SK-N-SH (cell line): ENCODE measurements at regions not wholly inside any gene's neighbourhood (a gene's known extent, or its start where the extent isn't known, plus 50 kb on each side); places are given as distances from the start of the nearest gene placed in this dataset.

ENCODE experiments used
- CTCF ChIA-PET: fragments of 300-600, 350-600 bp; formaldehyde crosslinking; extraction: SDS; loops from one replicate; lab custom pipeline; 2021; lab: Yijun Ruan, JAX
- POLR2A ChIA-PET: fragments of 350-600 bp; sonication (Branson Sonifier 250); formaldehyde crosslinking; extraction: SDS; loops from one replicate; lab custom pipeline; 2020; ENCODE audit warnings: antibody characterized with exemption, inconsistent platforms; lab: Yijun Ruan, JAX
- DNase-seq: peaks from one replicate; pipeline ENCODE4 v3.0.0; 2012
- H2AFZ ChIP-seq: fragments of 200-600 bp; sonication (generic); 2 replicates; pipeline ENCODE4 v1.8.1; 2016; ENCODE audit warnings: antibody characterized with exemption, mild to moderate bottlenecking, low read depth
- H3F3A ChIP-seq: fragments of 200-600 bp; sonication (generic); replicated peaks from 2 replicates; pipeline ENCODE3; 2016; ENCODE audit warnings: antibody characterized with exemption, mild to moderate bottlenecking; ENCODE audit not compliant: insufficient read depth
- H3K27ac ChIP-seq, 2 experiments: fragments of 200-500 bp in 1 of 2; fragments of 200-600 bp in 1 of 2; sonication (Bioruptor generic) in 1 of 2; sonication (generic), shearing (Covaris generic) in 1 of 2; 2 replicates each; pipeline versions ENCODE4 v1.5.1 to v1.6.1; 2014 to 2016; ENCODE audit warnings: low read depth in 2 of 2, inconsistent platforms in 1 of 2, low read length in 1 of 2, mild to moderate bottlenecking in 1 of 2, mixed read lengths in 1 of 2
- H3K27me3 ChIP-seq: fragments of 200-600 bp; sonication (generic), shearing (Covaris generic); 2 replicates; pipeline ENCODE4 v1.6.1; 2016; ENCODE audit warnings: mixed run types; ENCODE audit not compliant: insufficient read depth
- H3K36me3 ChIP-seq, 2 experiments: fragments of 200-500 bp in 1 of 2; fragments of 200-600 bp in 1 of 2; sonication (Bioruptor generic) in 1 of 2; sonication (generic) in 1 of 2; replicated peaks in 1 of 2; 2 replicates each; pipeline versions ENCODE3 to v1.5.1; 2014 to 2016; ENCODE audit warnings: low read length in 1 of 2, mild to moderate bottlenecking in 1 of 2; ENCODE audit not compliant: insufficient read depth in 2 of 2, control insufficient read depth in 1 of 2
- H3K4me1 ChIP-seq, 2 experiments: fragments of 200-500 bp in 1 of 2; fragments of 200-600 bp in 1 of 2; sonication (Bioruptor generic) in 1 of 2; sonication (generic), shearing (Covaris generic) in 1 of 2; 2 replicates each; pipeline versions ENCODE4 v1.5.1 to v1.6.1; 2014 to 2016; ENCODE audit warnings: low read depth in 1 of 2, low read length in 1 of 2, mixed run types in 1 of 2; ENCODE audit not compliant: insufficient read depth in 2 of 2, control insufficient read depth in 1 of 2
- H3K4me2 ChIP-seq: fragments of 200-600 bp; sonication (generic), shearing (Covaris generic); 2 replicates; pipeline ENCODE4 v1.6.1; 2017; ENCODE audit warnings: mixed run types
- H3K4me3 ChIP-seq, 2 experiments: fragments of 200-500 bp in 1 of 2; fragments of 200-600 bp in 1 of 2; sonication (Bioruptor generic) in 1 of 2; sonication (generic), shearing (Covaris generic) in 1 of 2; 2 replicates each; pipeline versions ENCODE4 v1.5.1 to v1.8.1; 2014 to 2016; ENCODE audit warnings: low read depth in 2 of 2, inconsistent platforms in 1 of 2, low read length in 1 of 2, mild to moderate bottlenecking in 1 of 2, mixed read lengths in 1 of 2, moderate library complexity in 1 of 2
- H3K79me2 ChIP-seq: fragments of 200-600 bp; sonication (generic); 2 replicates; pipeline ENCODE4 v1.8.1; 2017; ENCODE audit warnings: mild to moderate bottlenecking; ENCODE audit not compliant: insufficient read depth
- H3K9ac ChIP-seq: fragments of 200-600 bp; sonication (generic); 2 replicates; pipeline ENCODE4 v1.6.1; 2017; ENCODE audit warnings: mixed run types
- H3K9me2 ChIP-seq: fragments of 200-600 bp; sonication (generic); 2 replicates; pipeline ENCODE4 v1.6.1; 2017; ENCODE audit warnings: mixed run types
- H3K9me3 ChIP-seq: fragments of 200-600 bp; sonication (generic); 2 replicates; pipeline ENCODE4 v1.6.1; 2017; ENCODE audit warnings: mixed run types, mild to moderate bottlenecking, moderate library complexity
- H4K20me1 ChIP-seq: fragments of 200-600 bp; sonication (generic); 2 replicates; pipeline ENCODE4 v1.6.1; 2017; ENCODE audit warnings: mild to moderate bottlenecking, mixed run types; ENCODE audit not compliant: insufficient read depth
- CTCF ChIP-seq: fragments of 200-600 bp; sonication (generic); IDR thresholded peaks from 2 replicates; pipeline ENCODE4 v1.6.1; 2017; ENCODE audit warnings: antibody characterized with exemption, mild to moderate bottlenecking, moderate library complexity
- EP300 ChIP-seq, 2 experiments: IDR thresholded peaks; 2 replicates each; pipeline versions ENCODE4 v1.4.0 to v1.6.1; 2012; ENCODE audit warnings: borderline replicate concordance in 1 of 2, low read depth in 1 of 2, low read length in 1 of 2
- GABPA ChIP-seq: IDR thresholded peaks from 2 replicates; pipeline ENCODE4 v1.4.0; 2012; ENCODE audit warnings: low read depth, mild to moderate bottlenecking
- JUND ChIP-seq: IDR thresholded peaks from 2 replicates; pipeline ENCODE4 v1.4.0; 2012
- MAX ChIP-seq: IDR thresholded peaks from 2 replicates; pipeline ENCODE4 v1.4.0; 2012; ENCODE audit warnings: low read depth
- MEF2A ChIP-seq: IDR thresholded peaks from 2 replicates; pipeline ENCODE4 v1.4.0; 2012; ENCODE audit warnings: low read depth, borderline replicate concordance
- NRF1 ChIP-seq: IDR thresholded peaks from 2 replicates; pipeline ENCODE4 v1.6.1; 2012; ENCODE audit warnings: low read depth, mild to moderate bottlenecking, low read length
- PBX3 ChIP-seq: IDR thresholded peaks from 2 replicates; pipeline ENCODE4; 2012
- RCOR1 ChIP-seq: fragments of 150-350 bp; IDR thresholded peaks from 2 replicates; pipeline ENCODE4 v1.6.1; 2017; ENCODE audit warnings: antibody characterized with exemption, low read length
- REST ChIP-seq: IDR thresholded peaks from 2 replicates; pipeline ENCODE4 v1.6.1; 2012; ENCODE audit warnings: mild to moderate bottlenecking, low read depth, low read length, moderate library complexity
- RFX5 ChIP-seq: IDR thresholded peaks from 2 replicates; pipeline ENCODE4 v1.6.1; 2012; ENCODE audit warnings: mild to moderate bottlenecking, improper control_type of control experiment, low read length
- TCF12 ChIP-seq: IDR thresholded peaks from 2 replicates; pipeline ENCODE4 v1.4.0; 2012
- TEAD4 ChIP-seq: IDR thresholded peaks from 2 replicates; pipeline ENCODE4 v1.4.0; 2012; ENCODE audit warnings: mild to moderate bottlenecking, borderline replicate concordance; ENCODE audit not compliant: insufficient read depth
- USF2 ChIP-seq: fragments of 150-350 bp; IDR thresholded peaks from 2 replicates; pipeline ENCODE4 v1.6.1; 2017; ENCODE audit warnings: antibody characterized with exemption, low read length, low read depth, borderline replicate concordance
- YY1 ChIP-seq: IDR thresholded peaks from 2 replicates; pipeline ENCODE4 v1.4.0; 2012; ENCODE audit warnings: low read depth, mild to moderate bottlenecking
- WGBS: methylation state at CpG from one replicate; pipeline ENCODE4 v1.1.6; 2017; ENCODE audit warnings: low lambda C conversion rate; 5-methylcytosine and 5-hydroxymethylcytosine counted together

GRCh38 chr1:181396171-181396670 is 87.1 kb upstream of the CACNA1E start:
- H2AFZ ChIP-seq, result no peak overlapping the region
- DNase-seq, result no peak
- no peak for TF ChIP-seq RFX5
- TF ChIP-seq REST, result no peak
- no peak for TF ChIP-seq TCF12
- no peak for TF ChIP-seq NRF1
- TF ChIP-seq USF2, result no peak
- TF ChIP-seq, all 33 proteins: peak for 0
- H3K4me1 ChIP-seq, result no peaks in the 10 kb centered on the region
- no peak overlapping the region for H3K9ac ChIP-seq
- H3K9me3 ChIP-seq, result no peaks in the 10 kb centered on the region
- ChIA-PET CTCF (interaction anchor here (1.3 to 2.1 kb wide), 3 partner anchors 29 to 207 kb away, joined by 3 to 13 read pairs (median 3); no protein-coding TSS in a partner anchor), POLR2A (no interaction called here)
- no peaks in the 10 kb centered on the region for H3F3A ChIP-seq
- H3K36me3 ChIP-seq, result no peaks in the 10 kb centered on the region
- no peaks in the 10 kb centered on the region for H3K9me2 ChIP-seq
- H3K79me2 ChIP-seq, result no peaks in the 10 kb centered on the region
- H3K4me2 ChIP-seq, result no peak overlapping the region
- 45% methylated on average over 5 of the region's 5 CpGs for WGBS
- H4K20me1 ChIP-seq, result no peaks in the 10 kb centered on the region
- no peak overlapping the region for H3K27ac ChIP-seq
- no peaks in the 10 kb centered on the region for H3K27me3 ChIP-seq
- no peak overlapping the region for H3K4me3 ChIP-seq

GRCh38 chr1:181396811-181397210 is 86.5 kb upstream of the CACNA1E start:
- no peak for DNase-seq
- 23% methylated on average over 1 of the region's 1 CpG for WGBS
- no peak overlapping the region for H3K9ac ChIP-seq
- H3K4me2 ChIP-seq, result no peak overlapping the region
- no peaks in the 10 kb centered on the region for H4K20me1 ChIP-seq
- no peaks in the 10 kb centered on the region for H3K9me3 ChIP-seq
- POLR2A ChIA-PET, result no interaction called here
- no peaks in the 10 kb centered on the region for H3K4me1 ChIP-seq
- no peaks in the 10 kb centered on the region for H3K27me3 ChIP-seq
- no peaks in the 10 kb centered on the region for H3K36me3 ChIP-seq
- no peaks in the 10 kb centered on the region for H3K79me2 ChIP-seq
- H3K27ac ChIP-seq, result no peak overlapping the region
- no peaks in the 10 kb centered on the region for H3K9me2 ChIP-seq
- H3F3A ChIP-seq, result no peaks in the 10 kb centered on the region
- CTCF ChIA-PET, result interaction anchor here (1.3 to 2.1 kb wide), 2 partner anchors 28 to 208 kb away, joined by 3 to 13 read pairs; no protein-coding TSS in a partner anchor
- no peak overlapping the region for H3K4me3 ChIP-seq
- H2AFZ ChIP-seq, result no peak overlapping the region
- TF ChIP-seq REST (no peak), YY1 (no peak), EP300 (IDR thresholded peaks at IDR 0.05; ENCODE audit: borderline replicate concordance in 1 of 2, low read depth in 1 of 2, low read length in 1 of 2) (no peak), GABPA (no peak), MAX (no peak), RFX5 (no peak), RCOR1 (no peak), CTCF (no peak), TEAD4 (no peak), MEF2A (no peak), PBX3 (no peak), JUND (no peak)
